ENCODE measurements at regions not wholly inside any gene's neighbourhood (a gene's known extent, or its start where the extent isn't known, plus 50 kb on each side); places are given as distances from the start of the nearest gene placed in this dataset.
A peak's percentile ranks its signal among the peaks of the same experiment; 100 is the strongest.

DNA sequence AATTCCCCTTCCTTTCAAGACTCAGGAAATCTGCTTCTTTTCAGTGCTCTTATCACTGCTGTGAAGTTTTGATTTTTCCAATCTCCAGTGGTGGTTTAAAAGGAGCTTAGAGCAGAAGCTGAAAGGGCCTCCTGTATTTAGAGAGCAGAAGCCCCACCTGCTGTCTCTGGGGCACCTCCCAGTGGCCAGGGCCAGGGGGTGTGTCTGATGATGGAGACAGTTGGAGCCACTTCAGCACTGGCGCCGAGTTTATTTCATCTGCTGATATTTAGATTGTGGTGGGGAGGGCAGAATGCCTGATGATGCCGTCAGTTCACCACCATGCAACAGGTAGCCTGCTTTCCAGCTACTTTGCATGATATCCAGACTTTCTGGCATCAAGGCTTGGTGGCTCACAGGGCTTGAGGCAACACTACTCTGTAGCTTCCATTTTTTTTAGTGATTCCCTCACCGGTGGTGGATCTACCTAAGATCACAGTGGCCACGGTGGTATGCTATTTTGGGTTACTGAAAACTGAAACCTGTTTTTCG is 371.9 kb downstream of the KCNRG start (continued):
- TF ChIP-seq, protein P1, sequence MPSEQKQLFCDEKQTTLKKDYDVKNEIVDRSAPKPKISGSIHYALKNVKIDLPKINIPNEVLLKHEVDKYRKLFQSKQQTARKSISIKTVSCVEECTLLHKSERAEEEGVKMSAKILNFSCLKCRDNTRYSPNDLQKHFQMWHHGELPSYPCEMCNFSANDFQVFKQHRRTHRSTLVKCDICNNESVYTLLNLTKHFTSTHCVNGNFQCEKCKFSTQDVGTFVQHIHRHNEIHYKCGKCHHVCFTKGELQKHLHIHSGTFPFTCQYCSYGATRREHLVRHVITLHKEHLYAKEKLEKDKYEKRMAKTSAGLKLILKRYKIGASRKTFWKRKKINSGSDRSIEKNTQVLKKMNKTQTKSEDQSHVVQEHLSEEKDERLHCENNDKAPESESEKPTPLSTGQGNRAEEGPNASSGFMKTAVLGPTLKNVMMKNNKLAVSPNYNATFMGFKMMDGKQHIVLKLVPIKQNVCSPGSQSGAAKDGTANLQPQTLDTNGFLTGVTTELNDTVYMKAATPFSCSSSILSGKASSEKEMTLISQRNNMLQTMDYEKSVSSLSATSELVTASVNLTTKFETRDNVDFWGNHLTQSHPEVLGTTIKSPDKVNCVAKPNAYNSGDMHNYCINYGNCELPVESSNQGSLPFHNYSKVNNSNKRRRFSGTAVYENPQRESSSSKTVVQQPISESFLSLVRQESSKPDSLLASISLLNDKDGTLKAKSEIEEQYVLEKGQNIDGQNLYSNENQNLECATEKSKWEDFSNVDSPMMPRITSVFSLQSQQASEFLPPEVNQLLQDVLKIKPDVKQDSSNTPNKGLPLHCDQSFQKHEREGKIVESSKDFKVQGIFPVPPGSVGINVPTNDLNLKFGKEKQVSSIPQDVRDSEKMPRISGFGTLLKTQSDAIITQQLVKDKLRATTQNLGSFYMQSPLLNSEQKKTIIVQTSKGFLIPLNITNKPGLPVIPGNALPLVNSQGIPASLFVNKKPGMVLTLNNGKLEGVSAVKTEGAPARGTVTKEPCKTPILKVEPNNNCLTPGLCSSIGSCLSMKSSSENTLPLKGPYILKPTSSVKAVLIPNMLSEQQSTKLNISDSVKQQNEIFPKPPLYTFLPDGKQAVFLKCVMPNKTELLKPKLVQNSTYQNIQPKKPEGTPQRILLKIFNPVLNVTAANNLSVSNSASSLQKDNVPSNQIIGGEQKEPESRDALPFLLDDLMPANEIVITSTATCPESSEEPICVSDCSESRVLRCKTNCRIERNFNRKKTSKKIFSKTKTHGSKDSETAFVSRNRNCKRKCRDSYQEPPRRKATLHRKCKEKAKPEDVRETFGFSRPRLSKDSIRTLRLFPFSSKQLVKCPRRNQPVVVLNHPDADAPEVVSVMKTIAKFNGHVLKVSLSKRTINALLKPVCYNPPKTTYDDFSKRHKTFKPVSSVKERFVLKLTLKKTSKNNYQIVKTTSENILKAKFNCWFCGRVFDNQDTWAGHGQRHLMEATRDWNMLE (tag by site-specific recombination; conservative IDR thresholded peaks at IDR 0.05; ENCODE audit: low read depth) = no peak
- peak; percentile 75; the same call in 1 of the 2 replicates for TF ChIP-seq ZNF660 (tag by site-specific recombination; IDR thresholded peaks at IDR 0.05)
- TF ChIP-seq ZNF302 (tag by site-specific recombination; IDR thresholded peaks at IDR 0.05; ENCODE audit: low read depth) = no peak
- TF ChIP-seq OSR2 (tag by site-specific recombination; IDR thresholded peaks at IDR 0.05) = peak; percentile 91
- peak; percentile 82 for TF ChIP-seq ZBTB17 (tag by site-specific recombination; IDR thresholded peaks at IDR 0.05)
- no peak for TF ChIP-seq ZNF776 (tag by site-specific recombination; IDR thresholded peaks at IDR 0.05; ENCODE audit: borderline replicate concordance)
- TF ChIP-seq ZNF561 (tag by site-specific recombination; IDR thresholded peaks at IDR 0.05; ENCODE audit: borderline replicate concordance) = peak; percentile 71; the same call in 1 of the 2 replicates
- TF ChIP-seq, protein P2, sequence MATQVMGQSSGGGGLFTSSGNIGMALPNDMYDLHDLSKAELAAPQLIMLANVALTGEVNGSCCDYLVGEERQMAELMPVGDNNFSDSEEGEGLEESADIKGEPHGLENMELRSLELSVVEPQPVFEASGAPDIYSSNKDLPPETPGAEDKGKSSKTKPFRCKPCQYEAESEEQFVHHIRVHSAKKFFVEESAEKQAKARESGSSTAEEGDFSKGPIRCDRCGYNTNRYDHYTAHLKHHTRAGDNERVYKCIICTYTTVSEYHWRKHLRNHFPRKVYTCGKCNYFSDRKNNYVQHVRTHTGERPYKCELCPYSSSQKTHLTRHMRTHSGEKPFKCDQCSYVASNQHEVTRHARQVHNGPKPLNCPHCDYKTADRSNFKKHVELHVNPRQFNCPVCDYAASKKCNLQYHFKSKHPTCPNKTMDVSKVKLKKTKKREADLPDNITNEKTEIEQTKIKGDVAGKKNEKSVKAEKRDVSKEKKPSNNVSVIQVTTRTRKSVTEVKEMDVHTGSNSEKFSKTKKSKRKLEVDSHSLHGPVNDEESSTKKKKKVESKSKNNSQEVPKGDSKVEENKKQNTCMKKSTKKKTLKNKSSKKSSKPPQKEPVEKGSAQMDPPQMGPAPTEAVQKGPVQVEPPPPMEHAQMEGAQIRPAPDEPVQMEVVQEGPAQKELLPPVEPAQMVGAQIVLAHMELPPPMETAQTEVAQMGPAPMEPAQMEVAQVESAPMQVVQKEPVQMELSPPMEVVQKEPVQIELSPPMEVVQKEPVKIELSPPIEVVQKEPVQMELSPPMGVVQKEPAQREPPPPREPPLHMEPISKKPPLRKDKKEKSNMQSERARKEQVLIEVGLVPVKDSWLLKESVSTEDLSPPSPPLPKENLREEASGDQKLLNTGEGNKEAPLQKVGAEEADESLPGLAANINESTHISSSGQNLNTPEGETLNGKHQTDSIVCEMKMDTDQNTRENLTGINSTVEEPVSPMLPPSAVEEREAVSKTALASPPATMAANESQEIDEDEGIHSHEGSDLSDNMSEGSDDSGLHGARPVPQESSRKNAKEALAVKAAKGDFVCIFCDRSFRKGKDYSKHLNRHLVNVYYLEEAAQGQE (tag by site-specific recombination; IDR thresholded peaks at IDR 0.05) = peak; percentile 48; the same call in 1 of the 2 replicates
- TF ChIP-seq, protein P3, sequence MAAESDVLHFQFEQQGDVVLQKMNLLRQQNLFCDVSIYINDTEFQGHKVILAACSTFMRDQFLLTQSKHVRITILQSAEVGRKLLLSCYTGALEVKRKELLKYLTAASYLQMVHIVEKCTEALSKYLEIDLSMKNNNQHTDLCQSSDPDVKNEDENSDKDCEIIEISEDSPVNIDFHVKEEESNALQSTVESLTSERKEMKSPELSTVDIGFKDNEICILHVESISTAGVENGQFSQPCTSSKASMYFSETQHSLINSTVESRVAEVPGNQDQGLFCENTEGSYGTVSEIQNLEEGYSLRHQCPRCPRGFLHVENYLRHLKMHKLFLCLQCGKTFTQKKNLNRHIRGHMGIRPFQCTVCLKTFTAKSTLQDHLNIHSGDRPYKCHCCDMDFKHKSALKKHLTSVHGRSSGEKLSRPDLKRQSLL (tag by site-specific recombination; IDR thresholded peaks at IDR 0.05) = peak; percentile 98
- TF ChIP-seq ZNF341 (tag by site-specific recombination; IDR thresholded peaks at IDR 0.05; ENCODE audit: low read depth) = peak; percentile 27; the same call in 1 of the 2 replicates
- TF ChIP-seq ZFP37 (tag by site-specific recombination; IDR thresholded peaks at IDR 0.05) = no peak
- TF ChIP-seq ZNF24 (tag by site-specific recombination; IDR thresholded peaks at IDR 0.05) = 0 out of 2 replicates have a peak, but pooled peaks have one; percentile 16

DNA sequence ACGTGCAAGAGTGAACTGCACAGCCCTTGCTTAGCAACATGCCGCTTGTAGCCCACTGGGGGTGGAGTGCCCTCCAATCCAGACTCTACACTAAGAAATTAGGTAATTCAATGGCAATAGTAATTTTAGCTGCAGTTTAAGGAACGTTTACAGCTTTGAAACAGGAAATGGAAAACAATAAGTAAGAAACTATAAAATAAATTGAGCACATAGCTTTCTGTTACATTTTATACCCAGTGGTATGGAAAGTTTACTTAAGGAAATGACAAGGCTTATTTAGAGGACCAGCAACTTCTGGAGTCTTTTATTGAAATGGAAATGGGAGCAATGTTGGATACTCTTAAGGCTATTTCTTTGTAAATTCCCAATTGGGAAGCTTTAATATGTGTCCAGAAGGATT is 373.2 kb downstream of the KCNRG start:
- no peaks in the 10 kb centered on the region for H3K9me3 ChIP-seq (ENCODE audit: control insufficient read depth, insufficient read depth, low read depth, low read length)
- H3K4me1 ChIP-seq (ENCODE audit: control insufficient read depth, insufficient read depth, low read length) = peaks cover 5% of the 10 kb centered on the region; the same call in 1 of the 2 replicates
- no peaks in the 10 kb centered on the region for H3K36me3 ChIP-seq (ENCODE audit: control insufficient read depth in 2 of 2, insufficient read depth in 1 of 2, low read length in 2 of 2)
- no peak overlapping the region for H3K27ac ChIP-seq (ENCODE audit: extremely low read depth, low read depth, low read length)
- CTCF ChIA-PET = interaction anchor here (1.8 kb wide), 1 partner anchor 21 kb away, joined by 4 read pairs; no protein-coding TSS in a partner anchor
- no peak overlapping the region for H3K4me3 ChIP-seq (ENCODE audit: low read depth, low read length)
- POLR2A ChIA-PET = interaction anchor here (0.6 kb wide), 1 partner anchor 391 kb away, joined by 4 read pairs; the partner anchor contains the start of gene TRIM13
- TF ChIP-seq, protein P3 (tag by site-specific recombination; IDR thresholded peaks at IDR 0.05) = no peak
- TF ChIP-seq GLI4 (tag by site-specific recombination; IDR thresholded peaks at IDR 0.05) (no peak), ZNF624 (tag by site-specific recombination; IDR thresholded peaks at IDR 0.05) (no peak), ZNF664 (tag by site-specific recombination; IDR thresholded peaks at IDR 0.05) (no peak), PRDM2 (tag by site-specific recombination; IDR thresholded peaks at IDR 0.05; ENCODE audit: borderline replicate concordance) (no peak), ZNF514 (tag by site-specific recombination; IDR thresholded peaks at IDR 0.05) (no peak), ZNF114 (tag by site-specific recombination; IDR thresholded peaks at IDR 0.05) (no peak)

Data from HEK293 (cell line).